Naive thymus-derived CD4-positive, alpha-beta T cell (primary cell): ENCODE measurements at regions not wholly inside any gene's neighbourhood (a gene's known extent, or its start where the extent isn't known, plus 50 kb on each side); places are given as distances from the start of the nearest gene placed in this dataset.
"Not testable (repeated sequence)": the region's sequence is repeated elsewhere in the genome, so short reads cannot be mapped to it uniquely, and the experiment has no call there.

Experiments used
- ATAC-seq: fragments of 150-1000 bp; cut with Tn5 transposase; 2 replicates; pipeline ENCODE4 v1.10.0; 2021; ENCODE audit warnings: mild to moderate bottlenecking, moderate library complexity
- CTCF ChIA-PET: fragments of 350-600 bp; sonication (Branson Sonifier 250); formaldehyde crosslinking; loops from one replicate; lab custom pipeline; 2021; ENCODE audit warnings: antibody characterized with exemption; lab: Charles Lee
- POLR2A ChIA-PET: fragments of 350-600 bp; sonication (Branson Sonifier 250); formaldehyde crosslinking; loops from one replicate; lab custom pipeline; 2021; ENCODE audit warnings: antibody characterized with exemption, inconsistent platforms; lab: Charles Lee
- DNase-seq, 9 donors: peaks; one replicate each; pipeline versions ENCODE4 v3.0.0 to v3.0.0-alpha.2; 2020 to 2022; ENCODE audit warnings: mixed read lengths in 1 of 9
- H3K27ac ChIP-seq: one replicate; pipeline ENCODE4 v1.7.0; 2013; ENCODE audit warnings: mild to moderate bottlenecking, low read depth, low read length, moderate library complexity
- H3K27me3 ChIP-seq, 2 donors: one replicate each; pipeline ENCODE4 v1.7.0; 2013; ENCODE audit warnings: low read length in 2 of 2, mild to moderate bottlenecking in 2 of 2, moderate library complexity in 2 of 2; ENCODE audit not compliant: control insufficient read depth in 2 of 2, insufficient read depth in 2 of 2
- H3K36me3 ChIP-seq, 3 experiments: 1 replicate in 2 of 3; 2 replicates in 1 of 3; pipeline ENCODE4 v1.7.0; 2013; ENCODE audit warnings: low read length in 3 of 3, mild to moderate bottlenecking in 3 of 3, moderate library complexity in 1 of 3; ENCODE audit not compliant: insufficient read depth in 3 of 3, control insufficient read depth in 2 of 3
- H3K4me1 ChIP-seq, 2 donors: one replicate each; pipeline ENCODE4 v1.7.0; 2013; ENCODE audit warnings: low read length in 2 of 2, mild to moderate bottlenecking in 2 of 2, moderate library complexity in 1 of 2; ENCODE audit not compliant: control insufficient read depth in 2 of 2, insufficient read depth in 2 of 2
- H3K4me3 ChIP-seq: 2 replicates; pipeline ENCODE4 v1.7.0; 2013; ENCODE audit warnings: mild to moderate bottlenecking, low read length
- H3K9me3 ChIP-seq, 3 experiments: 1 replicate in 2 of 3; 2 replicates in 1 of 3; pipeline ENCODE4 v1.7.0; 2013; ENCODE audit warnings: low read length in 3 of 3; ENCODE audit not compliant: control insufficient read depth in 2 of 3
- H3K27ac Mint-ChIP-seq, 9 donors: one replicate each; pipeline ENCODE4 v1.8.0; 2020 to 2022; ENCODE audit warnings: mixed read lengths in 9 of 9, mild to moderate bottlenecking in 8 of 9, moderate library complexity in 5 of 9, inconsistent platforms in 2 of 9
- H3K27me3 Mint-ChIP-seq, 5 donors: one replicate each; pipeline ENCODE4 v1.8.0; 2021 to 2022; ENCODE audit warnings: mixed read lengths in 5 of 5, mild to moderate bottlenecking in 1 of 5
- H3K36me3 Mint-ChIP-seq, 5 donors: one replicate each; pipeline ENCODE4 v1.8.0; 2020 to 2022; ENCODE audit warnings: mixed read lengths in 5 of 5, mild to moderate bottlenecking in 3 of 5, inconsistent platforms in 1 of 5
- H3K4me1 Mint-ChIP-seq, 7 donors: one replicate each; pipeline ENCODE4 v1.8.0; 2020 to 2022; ENCODE audit warnings: mixed read lengths in 7 of 7, mild to moderate bottlenecking in 3 of 7, inconsistent platforms in 1 of 7
- H3K4me3 Mint-ChIP-seq, 10 donors: one replicate each; pipeline ENCODE4 v1.8.0; 2020 to 2022; ENCODE audit warnings: mild to moderate bottlenecking in 10 of 10, mixed read lengths in 10 of 10, moderate library complexity in 6 of 10, inconsistent platforms in 2 of 10
- H3K9me3 Mint-ChIP-seq, 11 donors: one replicate each; pipeline ENCODE4 v1.8.0; 2020 to 2022; ENCODE audit warnings: mixed read lengths in 11 of 11, mild to moderate bottlenecking in 4 of 11, inconsistent platforms in 1 of 11, moderate library complexity in 1 of 11
- intact Hi-C, 2 donors: fragments of 100-400 bp; cut with micrococcal nuclease; formaldehyde crosslinking; loops; one replicate each; pipeline ENCODE4 v1.15.1; 2023

DNA sequence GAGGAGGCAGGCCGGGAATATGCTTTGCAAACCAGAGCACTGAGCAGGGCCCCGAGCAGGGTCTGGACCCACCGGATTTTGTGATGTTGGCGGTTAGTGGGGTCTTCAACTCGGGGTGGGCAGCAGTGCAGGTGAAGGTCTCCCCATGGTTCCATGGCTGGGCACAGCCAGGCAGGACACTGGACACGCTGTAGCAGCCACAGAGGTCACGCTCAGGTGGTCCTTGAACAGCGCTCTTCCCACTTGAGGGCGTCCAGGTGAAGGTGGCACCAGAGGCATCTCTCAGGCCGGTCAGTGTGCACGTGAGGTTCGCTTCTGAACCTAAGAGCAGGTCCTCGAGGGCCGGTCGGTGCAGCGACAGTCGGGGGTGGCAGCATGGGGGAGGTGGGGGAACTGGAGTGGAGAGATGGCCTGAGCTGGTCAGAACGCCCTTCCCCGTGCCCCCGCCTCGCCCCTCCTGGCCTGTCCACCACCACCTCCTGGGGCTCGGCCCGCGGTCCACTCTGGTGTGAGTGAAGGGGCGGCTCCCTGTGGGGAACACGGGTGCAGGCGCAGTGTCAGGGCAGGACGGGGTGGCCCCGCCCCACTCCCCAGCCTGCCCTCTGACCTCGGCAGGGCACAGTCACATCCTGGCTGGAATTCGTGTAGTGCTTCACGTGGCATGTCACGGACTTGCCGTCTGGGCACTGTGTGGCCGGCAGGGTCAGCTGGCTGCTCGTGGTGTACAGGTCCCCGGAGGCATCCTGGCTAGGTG is 61.3 kb downstream of the TMEM121 start:
- H3K36me3 ChIP-seq, H3K4me3 Mint-ChIP-seq, H3K27me3 Mint-ChIP-seq, H3K36me3 Mint-ChIP-seq, CTCF ChIA-PET, ATAC-seq, H3K27ac Mint-ChIP-seq, H3K9me3 ChIP-seq, H3K9me3 Mint-ChIP-seq, intact Hi-C loops, H3K27ac ChIP-seq, POLR2A ChIA-PET, H3K4me3 ChIP-seq, H3K4me1 Mint-ChIP-seq, H3K27me3 ChIP-seq, H3K4me1 ChIP-seq, DNase-seq: not testable (repeated sequence)

DNA sequence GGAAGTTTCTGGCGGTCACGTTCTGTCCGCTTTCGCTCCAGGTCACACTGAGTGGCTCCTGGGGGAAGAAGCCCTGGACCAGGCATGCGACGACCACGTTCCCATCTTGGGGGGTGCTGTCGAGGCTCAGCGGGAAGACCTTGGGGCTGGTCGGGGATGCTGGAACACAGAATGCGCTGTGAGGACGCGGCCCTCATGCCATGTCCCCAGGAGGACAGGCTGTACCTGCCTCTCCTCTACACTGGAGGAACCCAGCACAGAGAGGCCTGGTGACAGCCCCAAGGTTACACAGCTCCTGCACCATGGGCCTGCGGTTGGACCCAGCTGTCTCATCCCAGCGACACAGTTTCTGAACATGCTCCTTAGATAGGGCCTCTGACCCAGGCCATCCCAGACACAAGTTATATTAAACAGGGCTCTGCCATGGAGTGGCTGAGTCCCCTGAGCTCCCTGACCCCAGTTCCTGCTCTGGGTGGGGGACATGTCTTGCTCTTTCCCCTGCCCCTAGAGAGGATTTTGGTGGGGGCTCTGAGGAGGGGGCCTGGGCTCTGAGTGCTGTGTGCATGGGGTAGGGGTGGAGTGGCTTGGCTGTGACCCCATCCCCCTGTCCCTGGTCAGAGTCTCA is 62.0 kb downstream of the TMEM121 start:
- Mint-ChIP-seq H3K27me3 (no peaks in the 10 kb centered on the region), H3K4me1 (no peaks in the 10 kb centered on the region), H3K27ac (no peak overlapping the region), H3K9me3 (no peaks in the 10 kb centered on the region), H3K36me3 (no peaks in the 10 kb centered on the region), H3K4me3 (no peak overlapping the region)
- Histone ChIP-seq H3K9me3 (no peaks in the 10 kb centered on the region), H3K27ac (no peak overlapping the region), H3K4me3 (no peak overlapping the region), H3K27me3 (no peaks in the 10 kb centered on the region), H3K36me3 (no peaks in the 10 kb centered on the region), H3K4me1 (no peaks in the 10 kb centered on the region)
- DNase-seq (no peak), ATAC-seq (no peak)
- ChIA-PET CTCF (no interaction called here), POLR2A (no interaction called here)
- intact Hi-C loops = no loop called here

DNA sequence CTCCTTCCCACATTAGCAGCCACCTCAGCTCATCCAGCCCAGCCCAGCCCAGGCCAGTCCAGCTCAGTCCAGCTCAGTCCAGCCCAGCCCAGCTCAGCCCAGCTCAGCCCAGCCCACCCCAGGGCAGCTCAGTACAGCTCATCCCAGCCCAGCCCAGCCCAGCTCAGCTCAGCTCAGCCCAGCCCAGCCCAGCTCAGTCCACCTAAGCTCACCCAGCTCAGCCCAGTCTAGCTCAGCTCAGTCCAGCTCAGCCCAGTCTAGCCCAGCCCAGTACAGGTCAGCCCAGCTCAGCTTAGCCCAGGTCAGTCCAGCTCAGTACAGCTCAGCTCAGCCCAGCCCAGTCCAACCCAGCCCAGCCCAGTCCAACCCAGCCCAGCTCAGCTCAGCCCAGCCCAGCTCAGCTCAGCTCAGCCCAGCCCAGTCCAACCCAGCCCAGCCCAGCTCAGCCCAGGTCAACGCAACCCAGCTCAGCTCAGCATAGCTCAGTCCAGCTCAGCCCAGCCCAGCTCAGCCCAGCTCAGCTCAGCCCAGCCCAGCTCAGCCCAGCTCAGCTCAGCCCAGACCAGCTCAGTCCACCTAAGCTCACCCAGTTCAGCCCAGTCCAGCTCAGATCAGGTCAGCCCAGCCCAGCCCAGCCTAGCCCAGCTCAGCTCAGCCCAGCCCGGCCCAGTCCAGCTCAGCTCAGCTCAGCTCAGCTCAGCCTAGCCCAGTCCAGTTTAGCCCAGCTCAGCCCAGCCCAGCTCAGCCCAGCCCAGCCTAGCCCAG is 63.0 kb downstream of the TMEM121 start:
- Histone ChIP-seq H3K36me3 (no peaks in the 10 kb centered on the region), H3K27ac (no peak overlapping the region), H3K9me3 (no peaks in the 10 kb centered on the region), H3K4me3 (no peak overlapping the region), H3K27me3 (no peaks in the 10 kb centered on the region), H3K4me1 (no peaks in the 10 kb centered on the region)
- ChIA-PET POLR2A (no interaction called here), CTCF (interaction anchor here (0.6 kb wide), 1 partner anchor 1102 kb away, joined by 4 read pairs; no protein-coding TSS in a partner anchor)
- H3K4me3 Mint-ChIP-seq = no peak overlapping the region
- no peaks in the 10 kb centered on the region for H3K27me3 Mint-ChIP-seq
- H3K4me1 Mint-ChIP-seq = no peaks in the 10 kb centered on the region
- DNase-seq (no peak), ATAC-seq (peak; percentile 18)
- no peaks in the 10 kb centered on the region for H3K9me3 Mint-ChIP-seq
- no peaks in the 10 kb centered on the region for H3K36me3 Mint-ChIP-seq
- H3K27ac Mint-ChIP-seq = peak overlapping the region in 1 of 9 donors; percentile 78
- intact Hi-C loops = no loop called here

DNA sequence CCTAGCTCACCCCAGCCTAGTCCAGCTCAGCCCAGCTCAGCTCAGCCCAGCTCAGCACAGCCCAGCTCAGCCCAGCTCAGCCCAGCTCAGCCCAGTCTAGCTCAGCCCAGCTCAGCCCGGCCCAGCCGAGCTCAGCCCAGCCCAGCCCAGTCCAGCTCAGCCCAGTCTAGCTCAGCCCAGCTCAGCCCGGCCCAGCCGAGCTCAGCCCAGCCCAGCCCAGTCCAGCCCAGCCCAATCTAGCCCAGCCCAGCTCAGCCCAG is 63.5 kb downstream of the TMEM121 start:
- CTCF ChIA-PET = interaction anchor here (0.6 kb wide), 1 partner anchor 1102 kb away, joined by 4 read pairs; no protein-coding TSS in a partner anchor
- ATAC-seq = not testable (repeated sequence)

DNA sequence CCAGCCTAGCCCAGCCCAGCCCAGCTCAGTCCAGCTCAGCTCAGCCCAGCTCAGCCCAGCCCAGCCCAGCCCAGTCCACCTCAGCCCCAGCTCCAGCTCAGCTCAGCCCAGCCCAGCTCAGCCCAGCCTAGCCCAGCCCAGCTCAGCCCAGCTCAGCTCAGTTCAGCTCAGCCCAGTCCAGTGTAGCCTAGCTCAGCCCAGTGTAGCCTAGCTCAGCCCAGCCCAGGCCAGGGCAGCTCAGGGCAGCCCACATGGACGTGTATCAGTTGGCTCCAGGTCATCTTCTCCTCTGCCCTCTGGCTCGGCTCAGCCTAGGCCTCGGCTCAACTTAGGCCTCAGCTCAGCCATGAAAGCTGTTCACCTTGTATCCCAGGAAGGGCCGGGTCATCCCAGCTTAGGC is 64.7 kb downstream of the TMEM121 start:
- Mint-ChIP-seq H3K27ac (no peak overlapping the region), H3K9me3 (no peaks in the 10 kb centered on the region), H3K27me3 (no peaks in the 10 kb centered on the region), H3K36me3 (no peaks in the 10 kb centered on the region), H3K4me1 (no peaks in the 10 kb centered on the region), H3K4me3 (no peak overlapping the region)
- ChIA-PET POLR2A (no interaction called here), CTCF (no interaction called here)
- no peaks in the 10 kb centered on the region for H3K9me3 ChIP-seq
- no peak for DNase-seq
- no peak for ATAC-seq
- no peak overlapping the region for H3K27ac ChIP-seq
- no peaks in the 10 kb centered on the region for H3K4me1 ChIP-seq
- no peaks in the 10 kb centered on the region for H3K36me3 ChIP-seq
- H3K27me3 ChIP-seq = no peaks in the 10 kb centered on the region
- intact Hi-C loops = no loop called here
- no peak overlapping the region for H3K4me3 ChIP-seq

More for the DNA sequence above, 63.5 kb downstream of the TMEM121 start:
- H3K9me3 Mint-ChIP-seq, POLR2A ChIA-PET, H3K27me3 Mint-ChIP-seq, H3K4me3 Mint-ChIP-seq, H3K4me3 ChIP-seq, H3K4me1 Mint-ChIP-seq, H3K27me3 ChIP-seq, DNase-seq, H3K27ac ChIP-seq, H3K36me3 ChIP-seq, H3K27ac Mint-ChIP-seq, H3K9me3 ChIP-seq, H3K36me3 Mint-ChIP-seq, H3K4me1 ChIP-seq, intact Hi-C loops: not testable (repeated sequence)

DNA sequence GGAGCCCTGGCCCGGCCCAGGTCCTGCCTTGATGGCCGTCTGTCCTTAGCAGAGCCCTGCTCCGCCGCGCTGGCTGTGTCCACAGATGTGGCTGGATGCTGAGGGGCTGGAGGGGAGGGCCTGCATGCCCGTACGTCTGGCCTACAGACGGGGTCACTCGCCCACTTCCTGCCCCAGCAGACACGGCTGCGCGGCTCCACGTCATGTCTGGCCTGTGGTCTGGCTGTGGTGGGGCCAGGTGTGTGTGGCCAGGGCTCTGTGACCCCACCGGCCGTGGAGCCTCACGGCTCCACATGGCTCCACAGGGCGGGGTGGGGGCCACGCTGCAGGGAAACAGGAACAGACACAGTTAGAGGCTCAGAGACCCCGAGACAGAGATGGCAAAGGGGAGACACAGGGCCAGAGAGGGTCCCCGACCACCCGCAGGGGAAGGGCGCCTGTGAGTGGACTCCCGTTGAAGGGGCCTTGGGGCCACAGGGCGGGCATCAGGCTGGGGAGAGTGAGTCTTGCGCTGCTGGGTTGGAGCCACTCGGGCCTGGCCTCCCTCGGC is 65.5 kb downstream of the TMEM121 start:
- H3K27me3 Mint-ChIP-seq, H3K9me3 ChIP-seq, DNase-seq, POLR2A ChIA-PET, H3K36me3 Mint-ChIP-seq, intact Hi-C loops, H3K27me3 ChIP-seq, H3K4me3 ChIP-seq, CTCF ChIA-PET, H3K9me3 Mint-ChIP-seq, H3K36me3 ChIP-seq, H3K4me1 Mint-ChIP-seq, H3K4me3 Mint-ChIP-seq, H3K27ac ChIP-seq, H3K27ac Mint-ChIP-seq, H3K4me1 ChIP-seq: not testable (repeated sequence)
- peak; percentile 23 for ATAC-seq
